Stimulated activated CD8-positive, alpha-beta memory T cell treated with anti-CD3 and anti-CD28 coated beads, Interleukin-12 subunit alpha, Interleukin-12 subunit beta, amount 100 ng/mL, for 1 hour (primary cell): ENCODE measurements at regions not wholly inside any gene's neighbourhood (a gene's known extent, or its start where the extent isn't known, plus 50 kb on each side); places are given as distances from the start of the nearest gene placed in this dataset.
"Not testable (repeated sequence)": the region's sequence is repeated elsewhere in the genome, so short reads cannot be mapped to it uniquely, and the experiment has no call there.

ENCODE experiments used
- DNase-seq: peaks from one replicate; pipeline ENCODE4 v3.0.0-alpha.2; 2020; ENCODE audit warnings: low read depth

DNA sequence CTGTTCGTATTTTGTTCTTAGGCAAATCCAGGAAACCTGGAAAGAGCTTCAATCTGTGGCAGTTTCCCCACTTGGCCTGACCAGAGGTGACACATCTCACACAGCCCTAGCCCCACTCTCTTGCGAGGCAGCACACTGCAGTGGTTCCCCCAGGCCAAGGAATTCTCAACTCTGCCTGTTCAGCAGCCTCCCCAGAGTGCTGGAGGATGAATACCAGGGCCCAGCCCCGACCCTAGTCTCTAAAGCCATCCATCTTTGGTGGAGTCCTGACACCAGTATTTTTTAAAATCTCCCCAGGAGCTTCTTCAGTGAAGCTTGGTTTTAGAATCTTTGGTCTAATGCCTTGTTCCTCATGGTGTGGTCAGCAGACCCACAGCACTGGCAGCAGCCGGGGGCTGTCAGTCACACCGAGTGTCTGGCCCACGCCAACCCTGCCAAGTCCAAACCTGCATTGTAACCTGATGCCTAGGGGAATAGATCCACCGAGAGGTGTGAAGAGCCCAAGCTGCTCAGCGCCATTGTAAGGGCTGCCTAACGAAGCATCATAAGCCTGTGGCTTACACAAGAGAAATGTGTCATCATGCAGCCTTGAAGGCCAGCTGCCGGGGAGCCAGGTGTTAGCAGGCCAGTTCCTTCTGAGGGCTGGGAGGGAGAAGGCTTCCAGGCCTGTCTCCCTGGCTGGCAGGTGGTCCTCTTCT lies 428.7 kb upstream of the ID2 start:
- no peak for DNase-seq

DNA sequence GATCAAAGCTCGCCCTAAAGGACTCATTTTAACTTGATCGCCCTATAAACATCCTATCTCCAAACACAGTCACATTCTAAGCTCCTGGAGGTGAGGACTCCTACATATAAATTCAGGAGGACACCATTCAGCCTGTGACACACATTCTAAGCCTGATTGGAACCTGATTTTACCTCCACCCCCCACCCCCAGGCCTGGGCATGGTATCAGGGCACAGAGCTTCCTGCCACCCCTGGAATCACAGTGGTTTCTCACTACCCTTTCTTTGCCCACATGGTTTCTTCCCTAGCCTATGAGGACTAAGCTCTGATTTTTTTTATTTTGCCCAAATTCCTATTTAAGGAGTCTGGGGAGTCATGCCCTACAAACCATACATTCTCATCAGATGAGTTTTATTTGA lies 428.1 kb upstream of the ID2 start:
- DNase-seq, result no peak

DNA sequence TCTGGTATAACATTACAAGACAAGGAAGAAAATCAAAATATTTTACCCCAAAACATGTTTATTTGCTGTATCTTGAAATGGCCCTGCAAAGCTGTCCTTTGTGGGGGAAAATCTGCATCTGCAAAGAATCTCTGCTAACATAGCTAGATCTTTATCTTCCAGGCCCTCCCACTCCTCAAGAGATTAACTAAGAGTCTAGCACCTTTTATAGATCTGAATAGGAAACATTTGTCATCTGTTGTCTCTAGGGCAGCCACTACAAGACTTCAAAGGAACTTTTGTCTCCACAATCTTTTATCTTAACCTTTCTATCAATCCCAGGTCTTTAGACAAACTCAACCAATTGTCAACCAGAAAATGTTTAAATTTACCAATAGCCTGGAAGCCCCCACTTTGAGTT lies 427.6 kb upstream of the ID2 start:
- not testable (repeated sequence) for DNase-seq

DNA sequence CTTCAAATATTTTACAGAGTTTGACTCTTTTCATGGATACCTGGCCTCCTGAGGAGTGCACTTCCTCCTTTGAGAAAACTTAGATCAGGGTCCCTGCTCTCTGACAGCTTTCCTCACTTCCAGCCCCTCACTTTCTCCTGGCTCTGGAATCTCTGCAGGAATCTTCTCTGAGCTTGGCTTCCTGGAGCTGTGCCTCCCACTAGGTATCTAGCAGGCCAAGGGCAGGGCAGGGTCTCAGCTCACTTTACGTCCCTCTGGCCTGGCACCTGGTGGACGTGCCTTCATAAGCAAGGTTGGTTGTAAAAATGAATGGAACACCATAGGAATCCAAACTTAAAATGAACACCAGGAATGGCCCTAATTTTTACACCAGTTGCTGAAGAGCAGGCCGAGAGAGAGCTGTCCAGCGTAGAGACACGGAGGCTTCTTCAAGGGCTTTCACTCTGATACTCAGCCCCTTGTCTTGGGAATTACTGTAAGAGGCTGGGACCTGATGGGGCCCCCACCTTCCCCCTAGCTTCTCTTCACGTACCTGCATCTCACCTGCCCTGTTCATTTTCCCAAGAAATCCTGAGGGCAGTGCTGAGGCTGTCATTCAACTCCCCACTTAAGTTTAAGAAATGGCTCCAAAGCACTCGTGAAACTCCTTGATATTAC lies 426.9 kb upstream of the ID2 start:
- no peak for DNase-seq

DNA sequence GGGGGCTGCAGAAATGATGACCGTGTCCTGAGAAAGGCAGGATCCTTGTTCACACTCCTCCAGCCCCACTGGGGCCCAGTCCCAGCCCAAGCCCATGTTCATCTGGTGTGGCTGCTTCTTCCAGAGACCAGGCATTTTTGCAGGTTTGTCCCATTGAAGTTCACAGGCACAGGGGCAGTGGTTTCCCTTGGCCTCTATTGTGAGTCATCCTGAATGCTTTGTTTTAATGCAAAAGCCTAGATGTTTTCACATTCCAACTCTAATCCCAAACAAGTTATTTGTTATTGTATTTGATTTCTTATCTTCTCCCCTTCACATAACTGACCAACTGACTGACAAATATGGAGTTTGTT lies 426.4 kb upstream of the ID2 start:
- no peak for DNase-seq

DNA sequence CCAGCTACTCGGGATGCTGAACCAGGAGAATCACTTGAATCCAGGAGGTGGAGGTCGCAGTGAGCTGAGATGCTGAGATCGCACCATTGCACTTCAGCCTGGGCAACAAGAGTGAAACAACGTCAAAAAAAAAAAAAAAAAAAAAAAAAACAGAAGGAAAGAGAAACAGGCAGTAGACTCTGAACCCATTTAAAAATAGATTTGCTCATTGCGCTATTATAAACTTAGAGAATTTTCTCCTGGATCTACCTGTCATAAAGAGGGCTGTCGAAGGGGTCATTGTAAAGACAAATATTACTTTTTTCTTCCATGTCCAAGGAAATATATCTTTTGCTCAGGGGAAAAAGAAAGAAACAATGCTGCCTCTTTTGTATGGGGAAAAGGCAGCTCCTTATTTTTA lies 425.0 kb upstream of the ID2 start:
- DNase-seq, result no peak

DNA sequence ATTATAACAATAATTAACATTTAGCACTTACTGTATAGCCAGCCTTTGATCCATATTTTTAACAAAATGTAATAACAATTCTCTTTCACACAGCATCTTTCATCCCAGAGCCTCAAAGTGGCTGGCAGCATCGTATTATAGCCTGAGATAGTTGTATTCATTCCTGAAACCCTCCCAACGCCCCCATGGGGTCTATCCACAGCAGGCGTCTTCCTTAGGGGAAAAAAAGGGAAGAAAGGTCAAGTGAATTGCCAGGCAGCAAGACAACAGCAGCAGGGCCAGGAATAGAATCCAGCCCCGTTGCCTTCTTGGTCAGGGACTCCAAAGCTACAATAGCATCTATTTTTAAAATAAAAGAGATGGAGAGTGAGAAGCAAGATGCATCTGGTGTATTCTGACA lies 424.4 kb upstream of the ID2 start:
- no peak for DNase-seq

DNA sequence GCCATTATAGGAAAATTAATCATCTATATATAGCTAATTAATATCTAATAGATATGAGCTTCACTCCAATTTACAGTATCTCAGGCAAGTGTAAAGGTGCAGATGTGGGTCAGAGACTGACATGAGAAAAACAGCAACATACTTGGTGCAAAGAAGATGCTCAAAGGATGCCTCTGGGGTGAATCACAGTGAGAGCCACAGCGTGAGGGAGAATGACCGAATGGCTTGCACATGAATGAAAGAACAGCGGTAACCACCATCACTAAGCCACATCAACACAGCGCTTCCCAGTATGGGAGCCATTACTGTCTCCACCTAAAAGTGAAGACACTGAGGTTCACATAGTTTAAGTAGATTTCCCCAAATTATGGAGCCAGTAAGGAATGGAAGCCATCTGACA lies 423.4 kb upstream of the ID2 start:
- DNase-seq, result no peak

DNA sequence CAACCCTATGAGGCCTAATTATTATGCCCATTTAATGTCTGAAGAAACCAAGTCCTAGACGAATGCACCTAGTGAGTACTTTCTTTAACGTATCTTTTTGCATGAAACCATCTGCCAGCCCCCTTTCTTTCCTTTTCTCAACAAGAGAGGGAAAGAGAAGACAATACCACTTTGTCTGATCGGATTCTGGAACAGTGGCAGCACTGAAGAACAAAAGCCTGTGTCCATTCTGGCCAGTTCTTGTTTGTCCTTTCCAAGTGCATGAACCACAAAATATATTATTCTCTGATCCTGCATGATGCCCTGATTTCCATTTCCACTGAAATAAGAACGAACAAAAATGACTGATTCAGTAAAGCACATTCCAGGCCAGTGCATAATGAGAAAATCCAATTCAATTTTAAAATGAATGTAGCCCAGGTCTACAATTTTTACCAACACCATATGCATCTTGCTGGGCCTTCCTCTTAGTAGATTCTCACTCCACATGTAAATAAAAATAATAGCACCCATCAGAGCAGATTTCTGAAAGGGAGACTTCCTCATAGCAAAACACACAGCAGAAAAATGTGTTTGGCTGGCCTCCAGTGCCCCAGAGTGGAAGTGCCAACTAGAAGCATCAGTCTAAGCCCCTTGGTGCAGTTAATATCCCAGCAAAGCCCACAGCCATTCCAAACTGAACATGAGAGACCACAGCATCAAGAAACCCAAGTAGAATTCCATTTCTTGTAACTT lies 422.6 kb upstream of the ID2 start:
- no peak for DNase-seq

DNA sequence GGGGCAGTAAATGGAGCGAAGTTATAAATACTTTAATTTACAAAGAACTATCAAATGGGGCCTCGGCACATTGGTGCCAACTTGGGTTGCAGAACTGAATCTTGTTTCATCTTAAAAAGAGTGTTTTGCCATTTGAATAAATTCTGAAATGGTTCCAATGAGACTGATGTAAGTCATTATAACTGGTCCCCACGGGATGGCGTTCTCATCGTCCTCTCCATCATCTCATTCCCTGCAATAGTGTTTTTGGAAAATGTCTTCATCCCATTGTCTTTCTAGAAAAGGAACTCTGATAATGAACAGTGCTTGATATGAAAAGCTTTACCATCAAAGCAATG lies 422.0 kb upstream of the ID2 start:
- no peak for DNase-seq

DNA sequence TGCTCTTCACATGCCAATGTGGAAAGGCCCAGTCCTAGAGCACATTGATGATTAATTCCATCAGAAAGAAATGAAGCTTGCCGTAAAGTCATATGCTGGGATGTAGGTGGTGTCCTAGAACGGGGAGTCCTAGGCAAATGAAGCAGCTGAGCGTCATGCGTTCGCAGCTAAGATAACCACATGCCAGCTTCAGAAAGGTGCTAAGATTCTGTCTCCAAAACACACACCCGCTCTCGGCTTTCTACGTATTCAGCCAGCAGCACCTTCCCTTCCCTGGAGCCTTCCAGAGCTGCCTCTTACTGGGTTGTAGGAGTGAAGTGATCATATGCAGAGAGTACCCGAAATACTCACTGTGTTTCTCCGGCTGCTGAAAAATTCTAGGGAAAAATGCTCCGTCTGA lies 421.6 kb upstream of the ID2 start:
- DNase-seq, result no peak

DNA sequence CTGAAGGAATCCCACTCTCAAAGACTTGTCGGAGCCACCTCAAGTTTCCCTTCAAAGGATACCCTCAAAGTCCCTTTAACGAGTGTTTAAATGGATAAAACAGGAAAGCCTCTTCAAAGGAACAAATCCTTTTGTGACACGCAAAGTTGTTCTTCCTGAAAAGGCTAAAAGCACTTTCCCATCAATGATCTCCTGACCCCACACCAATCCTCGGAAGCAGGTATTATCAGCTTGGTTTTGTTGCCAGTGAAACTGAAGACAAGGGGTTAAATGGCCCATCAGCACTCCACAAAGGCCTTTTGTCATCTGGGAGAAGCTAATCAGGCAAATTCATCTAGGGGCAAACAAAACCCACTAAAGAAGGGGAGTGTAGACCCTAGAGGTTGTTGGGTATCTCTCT lies 418.0 kb upstream of the ID2 start:
- DNase-seq, result no peak

DNA sequence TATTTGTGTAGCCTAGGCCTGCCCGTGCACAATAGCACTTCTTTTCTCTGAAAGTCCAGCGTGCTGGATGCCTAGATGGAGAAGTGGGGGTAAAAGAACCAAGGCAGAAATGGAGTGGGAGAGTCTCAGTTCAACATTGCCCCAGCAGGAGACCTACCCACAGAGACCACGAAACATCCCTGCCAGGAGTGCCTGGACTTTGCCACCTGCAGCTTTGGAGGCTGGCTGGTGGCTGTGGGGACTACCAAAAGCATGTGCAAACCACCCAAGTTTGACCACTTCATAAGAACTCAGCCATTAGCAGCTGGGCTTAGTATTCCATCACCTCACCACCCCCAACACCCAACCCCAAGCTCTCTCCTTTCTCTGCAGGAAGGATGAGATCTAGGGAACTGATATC lies 416.9 kb upstream of the ID2 start:
- no peak for DNase-seq

DNA sequence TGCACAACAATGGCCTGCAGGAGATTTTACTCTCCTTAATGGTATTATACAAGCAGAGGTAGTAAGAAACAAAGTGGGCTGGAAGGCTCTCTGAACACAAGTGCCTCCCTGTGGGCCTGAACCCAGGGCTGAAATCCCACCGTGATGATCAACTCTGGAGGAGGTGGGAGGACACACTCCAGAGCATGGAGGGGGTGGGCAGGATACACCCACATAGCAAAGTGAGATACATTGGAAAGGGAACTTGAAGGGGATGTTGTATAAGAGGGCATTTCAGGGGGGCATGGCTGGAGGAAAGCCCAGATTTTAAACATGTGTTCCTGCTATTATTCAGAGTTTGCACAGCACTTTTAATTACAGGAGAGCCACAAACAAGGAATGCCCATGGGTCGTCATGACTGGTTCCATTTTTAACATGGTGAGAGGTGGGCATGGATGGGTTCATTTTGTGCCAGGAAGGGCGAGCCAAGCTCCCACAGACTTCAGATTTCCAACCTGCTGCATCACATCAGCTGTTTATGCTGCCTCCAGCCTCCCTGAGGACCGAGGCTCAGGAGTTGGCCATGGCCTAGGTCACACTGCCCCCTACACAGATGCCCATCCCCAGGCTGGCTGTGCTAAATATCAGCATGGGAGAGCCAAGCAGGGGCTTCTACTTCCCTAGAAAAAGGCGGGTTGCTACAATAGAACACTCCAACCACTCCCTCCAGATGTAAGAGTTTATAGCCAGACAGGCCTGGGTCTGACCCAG lies 416.2 kb upstream of the ID2 start:
- DNase-seq, result no peak

DNA sequence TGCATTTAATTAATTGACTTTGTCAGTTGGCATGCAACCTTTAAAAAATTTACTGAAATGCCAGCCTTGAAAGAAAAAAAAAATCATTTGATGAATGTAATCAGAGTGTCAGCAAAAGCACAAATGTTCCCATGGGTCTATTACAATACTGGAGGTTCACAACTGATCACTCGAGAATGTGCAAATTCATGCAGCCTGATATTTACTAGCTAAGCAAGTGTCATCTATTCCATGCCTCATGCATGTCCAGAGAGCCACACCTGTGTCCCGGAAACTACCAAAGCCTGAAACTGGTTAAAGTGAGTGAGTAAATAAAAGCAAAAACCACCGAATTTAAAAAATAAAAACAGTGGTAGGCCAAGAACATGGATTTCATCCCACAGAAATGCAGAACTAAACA lies 415.3 kb upstream of the ID2 start:
- no peak for DNase-seq

DNA sequence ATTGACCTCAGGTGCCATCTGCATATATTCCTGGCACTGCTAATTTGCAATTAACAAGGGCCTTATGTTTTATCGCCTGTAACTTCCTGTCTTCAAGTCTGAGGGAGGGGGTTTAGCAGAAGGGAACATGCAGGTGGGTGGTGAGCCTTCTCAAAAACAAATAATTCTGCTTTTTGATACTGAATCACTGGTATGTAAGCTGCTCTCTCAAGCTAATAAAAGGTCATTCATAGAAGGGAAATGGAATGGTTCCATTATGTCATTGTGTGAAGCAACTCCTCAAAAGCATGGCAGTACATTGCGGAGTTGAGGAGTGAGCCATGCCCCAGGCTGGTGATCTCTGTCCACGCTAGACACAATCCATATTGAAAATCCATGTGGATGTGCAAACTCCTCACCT lies 414.8 kb upstream of the ID2 start:
- no peak for DNase-seq

DNA sequence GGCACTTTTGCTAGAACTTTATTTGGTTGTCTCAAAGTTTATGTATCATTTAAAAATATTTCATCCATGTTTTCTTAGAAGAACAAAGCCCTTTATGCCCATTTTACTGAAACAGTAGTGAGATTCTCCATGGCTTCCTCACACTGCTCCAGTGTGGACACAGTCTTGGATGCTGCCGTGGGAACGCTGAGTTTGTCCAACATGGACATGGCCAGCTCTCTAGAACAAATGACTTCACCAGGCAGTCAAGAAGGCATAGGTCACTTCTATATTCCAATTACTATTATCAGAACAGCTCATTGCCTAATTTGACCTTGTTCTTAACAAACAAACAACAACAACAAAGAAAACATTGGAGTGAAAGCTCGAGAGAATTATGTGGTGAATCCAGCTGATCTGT lies 414.1 kb upstream of the ID2 start:
- no peak for DNase-seq

DNA sequence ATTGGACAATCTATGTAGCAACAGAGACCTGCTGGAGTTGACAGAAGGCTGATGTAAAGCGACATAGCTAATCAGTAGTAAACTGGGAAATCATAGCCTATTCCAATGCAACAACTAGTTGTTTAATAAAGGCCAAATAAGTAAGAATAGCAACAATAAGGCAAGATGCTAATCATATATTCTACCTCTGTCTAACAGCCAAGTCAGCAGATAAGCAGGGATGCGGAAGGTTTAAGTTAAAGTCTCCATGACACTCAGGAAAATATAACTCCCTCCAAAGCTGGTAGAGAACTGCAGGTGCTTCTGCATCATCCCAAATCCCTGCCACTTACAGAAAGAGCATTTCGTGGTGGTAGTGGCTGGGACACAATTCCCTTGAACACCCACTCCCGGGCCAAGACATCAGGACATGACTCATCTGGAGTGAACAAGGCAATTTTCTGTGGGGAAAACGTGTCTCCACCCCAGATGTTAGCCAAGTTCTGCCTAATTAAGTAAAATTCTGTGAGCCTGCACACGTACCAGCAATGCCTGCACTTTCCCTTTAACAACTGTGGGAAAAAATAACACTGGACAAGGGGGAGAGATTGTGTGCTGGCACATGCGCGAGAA lies 413.6 kb upstream of the ID2 start:
- DNase-seq, result no peak

DNA sequence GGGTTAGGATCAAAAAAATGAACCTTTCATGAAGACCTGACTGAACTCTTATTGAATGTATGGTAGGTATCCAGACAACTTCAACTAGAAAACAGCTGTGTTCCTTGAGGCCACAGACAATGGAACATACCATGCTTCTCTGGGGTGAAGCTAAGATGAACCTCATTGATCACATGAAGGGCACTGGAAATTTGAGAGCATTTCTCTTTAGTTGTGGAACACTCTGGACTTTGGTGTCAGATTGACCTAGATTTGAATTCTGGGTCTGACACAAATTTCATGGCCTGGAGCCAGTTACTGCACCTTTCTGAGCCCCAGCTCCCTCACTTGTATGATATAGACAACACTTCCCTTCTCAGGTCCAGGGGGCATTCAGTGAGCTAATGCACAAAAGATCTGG lies 411.2 kb upstream of the ID2 start:
- no peak for DNase-seq

DNA sequence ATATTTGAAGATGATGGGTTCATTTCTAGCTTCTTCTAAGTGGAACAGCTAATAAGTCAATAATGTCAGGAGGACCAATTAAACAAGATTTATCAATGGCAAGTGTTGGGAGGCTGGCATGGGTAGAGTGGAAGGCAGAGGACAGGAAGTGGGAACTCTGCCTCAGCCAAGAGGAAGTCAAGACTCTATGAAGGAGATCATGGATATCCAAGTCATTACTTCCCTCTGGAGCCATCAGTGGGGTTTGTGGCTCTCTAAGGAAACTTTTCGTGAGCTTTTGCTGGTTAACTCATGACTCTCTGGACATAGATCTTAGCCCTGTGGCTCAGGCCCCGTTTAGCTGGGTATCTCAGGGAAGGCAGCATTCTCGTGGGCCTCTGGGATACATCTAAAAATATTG lies 410.4 kb upstream of the ID2 start:
- DNase-seq, result no peak

DNA sequence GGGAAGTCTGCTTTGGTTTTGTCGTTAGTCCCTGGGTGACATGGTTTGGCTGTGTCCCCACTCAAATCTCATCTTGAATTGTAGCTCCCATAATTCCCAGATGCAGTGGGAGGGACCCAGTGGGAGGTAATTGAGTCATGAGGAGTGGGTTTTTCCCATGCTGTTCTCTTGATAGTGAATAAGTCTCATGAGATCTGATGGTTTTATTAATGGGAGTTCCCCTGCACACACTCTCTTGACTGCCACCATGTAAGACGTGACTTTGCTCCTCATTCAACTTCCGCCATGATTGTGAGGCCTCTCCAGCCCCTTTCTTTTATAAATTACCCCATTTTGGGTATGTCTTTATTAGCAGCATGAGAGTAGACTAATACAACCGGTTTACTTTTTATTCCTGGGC lies 405.8 kb upstream of the ID2 start:
- DNase-seq, result no peak

DNA sequence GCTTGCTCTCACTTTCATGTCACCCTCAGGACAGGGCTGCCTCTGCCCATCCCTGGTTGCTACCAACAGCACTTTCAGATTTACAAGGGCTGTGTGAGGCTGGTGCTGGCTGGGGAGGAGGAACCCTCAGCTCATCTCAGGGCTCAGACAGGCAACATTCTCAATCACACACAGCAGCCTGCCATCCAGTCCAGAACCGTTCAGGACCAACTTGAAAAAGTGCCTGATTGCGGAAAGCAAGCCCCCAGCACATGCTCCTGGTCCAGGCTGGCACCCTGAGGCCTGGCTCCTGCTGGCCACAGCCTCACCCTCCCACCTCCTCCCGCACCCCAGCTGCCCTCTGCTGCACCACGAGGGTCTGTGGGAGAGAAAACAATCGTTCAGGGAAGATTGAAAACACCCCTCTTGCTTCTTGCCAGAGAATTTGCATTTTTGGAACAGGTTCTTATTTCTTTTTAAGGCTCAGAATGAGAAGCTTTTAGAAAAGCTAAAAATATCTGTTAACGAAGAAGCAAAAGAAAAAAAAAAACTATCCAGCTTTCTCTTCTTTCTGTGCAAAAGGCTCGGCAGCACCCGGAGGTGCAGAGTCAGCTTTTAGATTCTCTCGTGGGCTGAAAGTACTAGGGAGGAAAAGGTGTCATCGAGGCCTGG lies 403.8 kb upstream of the ID2 start:
- no peak for DNase-seq
